GM18861 (cell line): ENCODE measurements at regions not wholly inside any gene's neighbourhood (a gene's known extent, or its start where the extent isn't known, plus 50 kb on each side); places are given as distances from the start of the nearest gene placed in this dataset.

Source experiments
- ATAC-seq: cut with Tn5 transposase; IDR thresholded peaks from one replicate; pipeline ENCODE4 v1.9.1; 2021; ENCODE audit not compliant: unreplicated experiment

DNA sequence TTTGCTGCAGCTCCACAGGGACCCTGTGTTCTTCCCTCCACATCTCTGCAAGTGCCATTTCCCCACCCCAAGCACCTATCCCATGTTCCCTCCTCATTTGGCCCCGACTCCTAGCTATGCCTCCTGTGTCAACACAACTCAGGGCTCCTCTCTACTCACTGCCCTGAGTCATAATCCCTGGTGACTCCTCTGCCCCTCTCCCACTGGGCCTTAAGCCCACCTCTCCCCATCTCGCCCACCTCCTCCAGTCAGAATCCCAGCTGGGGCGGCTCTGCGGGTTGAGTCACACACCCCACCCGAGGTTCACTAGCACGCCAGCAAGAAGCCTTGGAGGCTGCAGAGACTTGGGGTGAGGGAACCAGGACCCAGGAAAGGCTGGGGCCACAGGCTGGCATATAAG lies 346.2 kb downstream of the FOXL1 start:
- no peak for ATAC-seq

GRCh38 chr16:86925067-86925791 lies 346.9 kb downstream of the FOXL1 start:
- no peak for ATAC-seq

DNA sequence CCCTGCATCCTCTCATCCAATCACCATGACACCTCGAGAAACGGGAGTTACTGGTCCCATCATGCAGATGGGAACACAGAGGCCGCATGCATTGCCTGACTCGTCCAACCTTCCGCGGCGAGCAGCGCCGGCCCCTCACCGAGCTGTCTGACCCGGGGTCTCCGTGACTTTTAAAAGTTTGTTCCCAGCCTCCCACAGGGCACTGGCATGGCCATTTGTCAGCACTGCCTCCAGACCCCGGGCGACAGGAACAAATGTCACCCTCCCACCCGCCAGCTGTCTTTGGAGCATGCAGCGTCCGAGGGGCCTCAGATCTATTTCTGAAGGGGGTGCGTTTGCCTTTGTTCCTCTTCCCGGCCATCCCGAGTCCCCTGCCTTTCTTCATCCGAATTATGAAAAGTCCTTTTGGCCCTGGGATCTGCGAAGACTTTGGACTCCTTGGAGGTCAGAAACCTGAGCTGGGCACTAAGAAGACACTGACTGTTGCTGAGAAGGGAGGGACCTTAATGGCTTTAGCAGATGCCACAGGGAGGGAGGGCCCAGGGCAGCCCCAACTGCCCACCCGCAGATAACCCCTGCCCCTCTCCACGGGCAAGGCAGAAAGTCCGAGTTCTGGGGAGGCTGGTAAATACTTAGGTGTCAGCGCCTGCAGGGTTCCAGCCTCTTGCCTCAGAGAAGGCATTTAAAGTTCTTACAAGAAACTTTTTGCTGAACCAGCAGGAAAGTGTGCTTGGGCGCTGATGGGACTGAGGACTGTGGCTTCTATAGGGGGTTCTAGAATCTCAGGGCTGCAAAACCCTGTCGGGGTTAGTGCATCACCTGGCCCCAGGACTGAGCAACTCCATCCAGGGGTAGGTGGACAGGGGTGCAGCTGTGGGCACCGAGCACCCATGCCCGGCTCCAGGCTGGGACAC lies 348.1 kb downstream of the FOXL1 start:
- ATAC-seq = no peak

DNA sequence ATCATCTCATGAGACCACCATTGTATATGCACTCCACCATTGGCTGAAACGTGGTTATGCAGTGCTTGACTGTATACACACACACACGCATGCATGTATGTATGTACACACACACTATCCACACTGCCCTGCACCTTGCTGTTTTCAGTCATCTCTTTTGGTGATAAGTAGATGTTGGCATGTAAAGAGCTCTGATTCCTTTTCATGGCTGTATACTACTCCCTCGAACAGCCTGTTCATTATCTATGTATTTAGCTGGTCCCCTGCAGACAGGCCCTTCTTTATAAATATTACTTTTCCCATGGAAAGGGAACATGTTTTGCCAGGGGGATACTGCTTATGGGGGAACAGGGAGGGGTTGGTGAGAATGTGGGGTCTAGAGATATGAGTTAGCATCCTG lies 349.4 kb downstream of the FOXL1 start:
- ATAC-seq = no peak

DNA sequence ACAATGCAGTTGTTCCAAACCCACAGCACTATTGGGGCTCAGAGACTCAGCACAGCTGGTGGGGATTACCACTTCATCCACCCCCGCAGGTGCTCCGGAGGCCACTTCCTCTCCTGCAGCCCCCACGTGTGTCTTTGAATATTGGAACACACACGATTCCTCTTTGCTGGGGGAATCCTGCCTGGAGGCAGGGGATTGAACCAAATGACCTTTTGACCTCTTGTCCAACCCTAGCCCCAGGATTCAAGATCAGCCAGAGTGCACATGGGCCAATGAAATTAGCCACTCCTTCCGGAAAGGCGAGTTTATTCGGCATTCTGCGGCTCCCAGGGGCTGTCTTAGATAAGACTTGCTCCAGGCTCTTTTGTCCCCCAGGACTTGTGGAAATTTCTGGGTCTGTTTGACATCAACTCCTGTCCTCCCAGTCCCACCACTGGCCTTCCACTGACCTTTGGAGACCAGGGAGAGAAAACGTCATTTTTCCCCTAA lies 350.2 kb downstream of the FOXL1 start:
- no peak for ATAC-seq

DNA sequence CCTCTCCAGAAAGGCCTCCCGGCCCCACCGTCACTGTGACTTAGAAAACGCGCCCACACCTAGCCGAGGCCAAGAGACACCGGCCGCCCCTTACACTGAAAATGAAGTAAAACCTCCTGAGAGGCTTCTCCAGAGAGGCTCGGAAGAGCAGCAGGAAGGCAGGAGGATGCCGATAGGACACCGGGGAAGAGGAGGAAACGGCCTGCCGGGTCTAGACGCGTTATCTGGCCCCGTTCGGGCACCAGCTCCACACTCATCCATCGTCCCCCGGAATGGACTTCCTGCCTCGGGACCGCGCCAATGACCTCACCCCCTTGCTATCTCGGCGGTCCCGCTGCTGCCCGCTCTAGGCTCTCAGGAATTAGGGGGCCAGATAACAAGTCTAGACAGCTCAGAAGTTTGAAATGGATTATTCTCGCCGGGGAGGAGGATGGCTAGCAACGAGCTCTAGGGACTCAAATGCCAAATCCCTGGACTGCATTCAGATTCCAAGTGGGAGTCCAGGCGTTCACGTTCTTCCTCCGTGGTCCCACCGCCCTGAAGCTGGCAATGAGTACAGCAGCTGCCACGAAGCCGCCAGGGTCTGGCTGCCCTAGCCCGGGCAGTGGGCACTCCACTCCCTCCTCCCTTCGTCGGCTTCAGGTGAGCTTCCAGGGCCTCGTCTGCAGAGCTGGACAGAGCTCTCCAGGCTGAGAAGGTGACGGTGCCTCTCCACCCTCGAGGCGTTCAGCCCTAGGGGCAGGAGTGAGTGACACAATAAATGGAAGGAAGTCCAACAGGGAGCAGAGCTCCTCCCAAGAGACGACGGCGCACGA lies 350.9 kb downstream of the FOXL1 start:
- no peak for ATAC-seq

- no peak for ATAC-seq
Measured at GRCh38 chr16:86930001-86930400, 351.7 kb downstream of the FOXL1 start.

- no peak for ATAC-seq
Measured at GRCh38 chr16:86930663-86931373, 352.5 kb downstream of the FOXL1 start.

- no peak for ATAC-seq
Measured at GRCh38 chr16:86931410-86931941, 353.1 kb downstream of the FOXL1 start.

DNA sequence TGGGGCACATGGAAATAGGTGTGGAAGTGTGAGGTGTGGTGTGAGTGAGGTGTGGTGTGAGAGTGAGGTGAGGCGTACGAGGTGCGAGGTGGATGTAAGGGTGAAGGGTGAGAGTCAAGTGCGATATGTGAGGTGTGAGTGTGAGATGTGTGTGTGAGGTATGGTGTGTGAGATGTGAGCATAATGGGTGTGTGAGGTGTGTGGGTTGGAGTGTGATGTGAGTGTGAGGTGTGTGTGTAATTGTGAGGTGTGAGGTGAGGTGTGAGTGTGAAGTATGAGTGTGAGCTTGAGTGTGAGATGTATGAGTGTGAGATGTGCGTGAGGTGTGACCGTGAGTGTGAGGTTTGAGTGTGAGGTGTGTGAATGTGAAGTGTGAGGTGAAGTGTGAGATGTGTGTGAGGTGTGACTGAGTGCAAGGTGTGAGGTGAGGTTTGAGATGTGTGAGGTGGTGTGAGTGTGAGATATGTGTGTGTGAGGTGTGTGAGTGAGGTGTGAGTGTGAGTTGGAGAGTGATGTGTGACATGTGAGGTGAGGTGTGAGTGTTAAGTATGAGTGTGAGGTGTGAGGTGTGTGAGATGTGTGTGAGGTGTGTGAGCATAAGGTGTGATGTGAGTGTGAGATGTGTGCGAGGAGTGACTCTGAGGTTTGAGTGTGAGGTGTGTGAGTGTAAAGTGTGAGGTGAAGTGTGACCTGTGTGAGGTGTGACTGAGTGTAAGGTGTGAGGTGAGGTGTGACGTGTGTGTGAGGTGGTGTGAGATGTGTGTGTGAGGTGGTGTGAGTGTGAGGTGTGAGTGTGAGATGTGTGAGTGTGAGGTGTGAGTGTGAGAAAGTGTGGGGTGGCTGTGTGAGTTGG lies 354.0 kb downstream of the FOXL1 start:
- ATAC-seq = no peak

GRCh38 chr16:86934581-86935375 lies 356.4 kb downstream of the FOXL1 start:
- no peak for ATAC-seq

DNA sequence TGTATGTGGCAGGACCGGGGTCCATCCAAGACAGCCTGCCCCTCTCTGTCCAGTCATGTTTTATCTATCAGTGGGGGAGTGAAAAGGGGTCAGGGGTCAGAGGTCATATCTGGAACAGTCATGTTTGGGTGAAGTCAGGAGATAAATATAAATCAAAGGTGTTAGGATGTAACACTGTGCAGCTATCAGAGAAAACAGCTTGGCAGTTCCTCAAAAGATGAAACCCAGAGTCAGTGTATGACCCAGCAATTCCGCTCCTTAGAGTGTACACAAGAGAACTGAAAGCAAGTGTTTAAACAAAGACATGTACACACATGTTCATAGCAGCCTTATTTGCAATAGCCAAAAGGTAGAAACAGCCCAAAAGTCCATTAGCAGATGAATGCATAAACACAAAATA lies 361.3 kb downstream of the FOXL1 start:
- no peak for ATAC-seq

- no peak for ATAC-seq
Measured at GRCh38 chr16:86941731-86942130, 363.4 kb downstream of the FOXL1 start.

DNA sequence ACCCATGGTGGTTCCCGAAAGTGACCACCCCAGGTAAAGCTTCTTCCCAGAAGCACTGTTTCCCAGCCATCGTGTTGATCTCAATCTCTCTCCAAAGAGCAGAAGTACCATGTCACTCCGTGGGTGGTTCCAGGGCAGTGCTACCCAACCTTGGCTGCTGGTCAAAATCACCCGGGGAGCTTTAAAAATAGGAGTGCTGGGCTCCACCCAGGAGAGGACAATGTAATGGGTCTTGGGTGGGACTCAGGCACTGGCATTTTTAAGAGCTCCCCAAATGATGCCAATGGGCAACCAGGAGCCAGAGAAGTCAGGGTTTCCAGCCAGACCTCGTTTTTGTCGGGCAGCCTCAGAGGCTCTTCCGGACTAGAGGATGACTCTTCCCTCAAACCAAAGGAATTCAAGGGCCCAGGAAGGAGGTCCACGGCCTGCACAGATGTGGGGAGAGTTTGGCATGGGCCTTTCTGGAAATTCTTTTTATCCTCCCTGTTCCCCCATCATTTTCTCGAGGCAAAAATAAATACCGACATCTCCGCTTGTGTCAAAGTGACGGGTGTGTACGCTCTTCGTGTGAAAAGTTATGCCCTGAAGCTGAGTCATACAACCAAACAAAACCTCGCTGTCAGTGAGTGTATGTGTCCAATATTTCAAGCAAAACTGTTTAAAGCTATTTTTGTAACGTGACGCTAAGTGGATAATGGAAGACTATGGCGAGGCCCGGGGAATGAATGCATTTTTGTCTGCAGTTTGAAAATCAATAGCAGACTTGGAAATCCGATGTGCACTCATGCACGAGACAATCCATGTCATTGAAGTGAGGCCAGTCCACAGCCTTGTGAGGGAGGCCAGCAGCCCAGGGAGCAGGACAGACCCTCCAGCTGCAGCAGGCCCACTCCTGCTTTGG lies 364.1 kb downstream of the FOXL1 start:
- ATAC-seq = no peak

GRCh38 chr16:86945166-86945900 lies 367.0 kb downstream of the FOXL1 start:
- ATAC-seq = no peak

- ATAC-seq = no peak
Measured at GRCh38 chr16:86946396-86946795, 368.0 kb downstream of the FOXL1 start.

DNA sequence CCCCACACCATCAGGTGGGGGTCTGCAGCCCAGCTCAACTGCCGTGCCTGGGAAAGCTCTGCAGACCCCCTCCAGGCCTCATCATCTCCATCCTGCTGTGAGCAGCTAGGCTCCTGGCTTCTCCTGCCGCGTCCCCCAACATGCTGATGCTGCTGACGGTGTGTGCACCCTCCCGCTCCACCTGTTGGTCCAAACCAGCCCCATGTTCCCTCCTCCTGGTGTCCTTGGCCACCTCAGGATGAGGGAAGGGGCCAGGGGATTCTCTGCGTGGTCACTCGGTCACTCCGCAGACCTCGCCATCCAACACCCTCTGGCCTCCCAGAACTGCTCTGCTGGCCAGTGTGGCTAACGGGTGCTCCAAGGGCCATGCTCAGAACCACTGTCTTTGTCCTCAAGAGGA lies 368.6 kb downstream of the FOXL1 start:
- ATAC-seq = no peak
